Osteocyte (in vitro differentiated cells): ENCODE measurements at regions not wholly inside any gene's neighbourhood (a gene's known extent, or its start where the extent isn't known, plus 50 kb on each side); places are given as distances from the start of the nearest gene placed in this dataset.

Experiments
- DNase-seq: peaks from one replicate; pipeline ENCODE4 v3.0.0; 2021; ENCODE audit warnings: mixed read lengths; ENCODE audit not compliant: unreplicated experiment; ENCODE audit errors: extremely low spot score
- H3K27ac Mint-ChIP-seq: one replicate; pipeline ENCODE4 v1.8.0; 2021; ENCODE audit warnings: mild to moderate bottlenecking, mixed read lengths; ENCODE audit not compliant: unreplicated experiment
- H3K27me3 Mint-ChIP-seq: one replicate; pipeline ENCODE4 v1.8.0; 2021; ENCODE audit warnings: mixed read lengths; ENCODE audit not compliant: unreplicated experiment
- H3K36me3 Mint-ChIP-seq: one replicate; pipeline ENCODE4 v1.8.0; 2021; ENCODE audit warnings: mixed read lengths; ENCODE audit not compliant: unreplicated experiment
- H3K4me1 Mint-ChIP-seq: one replicate; pipeline ENCODE4 v1.8.0; 2021; ENCODE audit warnings: mixed read lengths; ENCODE audit not compliant: unreplicated experiment
- H3K4me3 Mint-ChIP-seq: one replicate; pipeline ENCODE4 v1.8.0; 2021; ENCODE audit warnings: mild to moderate bottlenecking, moderate library complexity, mixed read lengths; ENCODE audit not compliant: unreplicated experiment
- H3K9me3 Mint-ChIP-seq: one replicate; pipeline ENCODE4 v1.8.0; 2021; ENCODE audit warnings: mixed read lengths; ENCODE audit not compliant: unreplicated experiment
- CTCF ChIP-seq: fragments of 200-600 bp; sonication (generic); IDR thresholded peaks from 2 replicates; pipeline ENCODE4 v1.5.0; 2021; ENCODE audit warnings: antibody characterized with exemption, mild to moderate bottlenecking, moderate library complexity

- H3K4me1 Mint-ChIP-seq: peaks cover 22% of the 10 kb centered on the region
- H3K27ac Mint-ChIP-seq: no peak overlapping the region
- H3K36me3 Mint-ChIP-seq: no peaks in the 10 kb centered on the region
- H3K4me3 Mint-ChIP-seq: no peak overlapping the region
- TF ChIP-seq CTCF: no peak
- H3K9me3 Mint-ChIP-seq: no peaks in the 10 kb centered on the region
- peak; percentile 38 for DNase-seq
- no peaks in the 10 kb centered on the region for H3K27me3 Mint-ChIP-seq
Observed at GRCh38 chr20:4088766-4089165, 59.9 kb upstream of the SMOX start.

DNA sequence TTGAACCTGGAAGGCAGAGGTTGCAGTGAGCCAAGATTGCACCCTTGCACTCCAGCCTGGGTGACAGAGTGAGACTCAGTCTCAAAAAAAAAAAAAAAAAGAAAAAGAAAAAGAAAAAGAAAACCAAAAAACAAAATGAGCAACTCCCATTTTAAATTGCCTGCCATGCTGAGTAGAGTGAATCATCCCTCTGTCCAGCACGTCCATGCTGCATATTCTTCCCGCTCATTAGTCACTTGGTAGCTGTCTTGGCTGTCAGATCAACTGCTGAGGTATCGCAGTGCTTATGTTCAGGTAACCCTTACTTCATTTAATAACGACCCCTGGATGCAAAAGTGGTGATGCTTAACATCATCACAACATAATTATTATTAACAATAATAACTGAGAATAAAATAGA lies 60.7 kb upstream of the SMOX start:
- H3K4me1 Mint-ChIP-seq: peaks cover 30% of the 10 kb centered on the region
- H3K27me3 Mint-ChIP-seq: no peaks in the 10 kb centered on the region
- H3K4me3 Mint-ChIP-seq: no peak overlapping the region
- H3K36me3 Mint-ChIP-seq: no peaks in the 10 kb centered on the region
- no peaks in the 10 kb centered on the region for H3K9me3 Mint-ChIP-seq
- DNase-seq: no peak
- TF ChIP-seq CTCF: no peak
- no peak overlapping the region for H3K27ac Mint-ChIP-seq

GRCh38 chr20:4086771-4087687 lies 61.6 kb upstream of the SMOX start:
- Mint-ChIP-seq H3K9me3 (peaks cover 3% of the 10 kb centered on the region), H3K36me3 (peaks cover 1% of the 10 kb centered on the region), H3K4me3 (no peak overlapping the region), H3K27me3 (peaks cover 2% of the 10 kb centered on the region), H3K4me1 (peaks cover 37% of the 10 kb centered on the region), H3K27ac (no peak overlapping the region)
- no peak for TF ChIP-seq CTCF
- DNase-seq: peak; percentile 32

GRCh38 chr20:4084721-4085120 lies 63.9 kb upstream of the SMOX start:
- peaks cover 3% of the 10 kb centered on the region for H3K36me3 Mint-ChIP-seq
- H3K4me1 Mint-ChIP-seq: peaks cover 30% of the 10 kb centered on the region
- peaks cover 2% of the 10 kb centered on the region for H3K27me3 Mint-ChIP-seq
- H3K4me3 Mint-ChIP-seq: no peak overlapping the region
- peak overlapping the region; percentile 40 for H3K27ac Mint-ChIP-seq
- TF ChIP-seq CTCF: no peak
- H3K9me3 Mint-ChIP-seq: peaks cover 8% of the 10 kb centered on the region
- DNase-seq: no peak

GRCh38 chr20:4084096-4084495 lies 64.5 kb upstream of the SMOX start:
- H3K27me3 Mint-ChIP-seq: peaks cover 2% of the 10 kb centered on the region
- no peak overlapping the region for H3K4me3 Mint-ChIP-seq
- peaks cover 3% of the 10 kb centered on the region for H3K36me3 Mint-ChIP-seq
- TF ChIP-seq CTCF: no peak
- H3K4me1 Mint-ChIP-seq: peaks cover 30% of the 10 kb centered on the region
- peak; percentile 40 for DNase-seq
- peaks cover 8% of the 10 kb centered on the region for H3K9me3 Mint-ChIP-seq
- peak overlapping the region; percentile 2 for H3K27ac Mint-ChIP-seq
